SK-N-SH treated with all-trans-retinoic acid at 6 μM for 48 hours (cell line): ENCODE measurements at regions not wholly inside any gene's neighbourhood (a gene's known extent, or its start where the extent isn't known, plus 50 kb on each side); places are given as distances from the start of the nearest gene placed in this dataset.

ENCODE experiments used
- ATAC-seq: fragments of 200-7000 bp; cut with Tn5 transposase; 3 replicates; pipeline ENCODE4 v1.9.1; 2020; ENCODE audit warnings: mild to moderate bottlenecking, moderate library complexity
- ARNTL ChIP-seq: fragments of 450-650 bp; formaldehyde crosslinking; IDR thresholded peaks from 2 replicates; pipeline ENCODE4 v1.5.0; 2020; ENCODE audit warnings: low read depth, mild to moderate bottlenecking, moderate library complexity, borderline replicate concordance
- BACH2 ChIP-seq: fragments of 250-450 bp; sonication (Bioruptor Pico); IDR thresholded peaks from 2 replicates; pipeline ENCODE4 v1.9.0; 2021; ENCODE audit warnings: mild to moderate bottlenecking, borderline replicate concordance
- CSDC2 ChIP-seq: fragments of 250-450 bp; sonication (Bioruptor Pico); IDR thresholded peaks from 2 replicates; pipeline ENCODE4 v1.5.0; 2020; ENCODE audit warnings: mild to moderate bottlenecking, moderate library complexity
- CSRNP3 ChIP-seq: fragments of 250-450 bp; sonication (Bioruptor Pico); IDR thresholded peaks from 2 replicates; pipeline ENCODE4 v1.5.1; 2021; ENCODE audit warnings: mild to moderate bottlenecking, moderate library complexity
- ESRRG ChIP-seq: fragments of 250-450 bp; sonication (Bioruptor Pico); IDR thresholded peaks from 2 replicates; pipeline ENCODE4 v1.6.1; 2021; ENCODE audit warnings: mild to moderate bottlenecking
- GLIS3 ChIP-seq: fragments of 250-450 bp; sonication (Bioruptor Pico); IDR thresholded peaks from 2 replicates; pipeline ENCODE4 v1.5.0; 2020; ENCODE audit warnings: mild to moderate bottlenecking, moderate library complexity
- ISL1 ChIP-seq: fragments of 250-450 bp; sonication (Bioruptor Pico); IDR thresholded peaks from 2 replicates; pipeline ENCODE4 v2.1.2; 2022; ENCODE audit warnings: mild to moderate bottlenecking, moderate library complexity
- OSR1 ChIP-seq: fragments of 250-450 bp; sonication (Bioruptor Pico); IDR thresholded peaks from 2 replicates; pipeline ENCODE4 v1.8.0; 2022; ENCODE audit warnings: moderate library complexity, mild to moderate bottlenecking, inconsistent platforms
- PATZ1 ChIP-seq: fragments of 250-450 bp; sonication (Bioruptor Pico); IDR thresholded peaks from 2 replicates; pipeline ENCODE4 v1.8.0; 2020; ENCODE audit warnings: mild to moderate bottlenecking, moderate library complexity, borderline replicate concordance
- POU6F1 ChIP-seq: fragments of 250-450 bp; sonication (Bioruptor Pico); IDR thresholded peaks from 2 replicates; pipeline ENCODE4 v1.8.0; 2021; ENCODE audit warnings: low read depth, mild to moderate bottlenecking, moderate library complexity, borderline replicate concordance
- PPARA ChIP-seq: fragments of 250-450 bp; sonication (Bioruptor Pico); IDR thresholded peaks from 2 replicates; pipeline ENCODE4 v1.5.0; 2020; ENCODE audit warnings: mild to moderate bottlenecking, borderline replicate concordance
- RARB ChIP-seq: fragments of 250-450 bp; sonication (Bioruptor Pico); IDR thresholded peaks from 2 replicates; pipeline ENCODE4 v1.8.0; 2021; ENCODE audit warnings: mild to moderate bottlenecking, moderate library complexity
- SNAI2 ChIP-seq: fragments of 250-450 bp; sonication (Bioruptor Pico); IDR thresholded peaks from 2 replicates; pipeline ENCODE4 v1.5.0; 2020; ENCODE audit warnings: mild to moderate bottlenecking, moderate library complexity
- TCF4 ChIP-seq: fragments of 250-450 bp; sonication (Bioruptor Pico); IDR thresholded peaks from 2 replicates; pipeline ENCODE4 v1.8.0; 2021; ENCODE audit warnings: mild to moderate bottlenecking, moderate library complexity, borderline replicate concordance
- TOX ChIP-seq: fragments of 250-450 bp; sonication (Bioruptor Pico); IDR thresholded peaks from 2 replicates; pipeline ENCODE4 v1.8.0; 2021; ENCODE audit warnings: mild to moderate bottlenecking, moderate library complexity, borderline replicate concordance
- TSHZ2 ChIP-seq: fragments of 250-450 bp; sonication (Bioruptor Pico); IDR thresholded peaks from 2 replicates; pipeline ENCODE4 v1.5.0; 2020; ENCODE audit warnings: mild to moderate bottlenecking, moderate library complexity
- ZC3H10 ChIP-seq: fragments of 250-450 bp; sonication (Bioruptor Pico); IDR thresholded peaks from 2 replicates; pipeline ENCODE4 v1.5.1; 2021; ENCODE audit warnings: mild to moderate bottlenecking, moderate library complexity
- ZFP3 ChIP-seq: fragments of 250-450 bp; sonication (Bioruptor Pico); IDR thresholded peaks from 2 replicates; pipeline ENCODE4 v1.5.0; 2020; ENCODE audit warnings: mild to moderate bottlenecking, moderate library complexity
- ZFP30 ChIP-seq: fragments of 450-650 bp; formaldehyde crosslinking; IDR thresholded peaks from 2 replicates; pipeline ENCODE4 v1.5.0; 2022; ENCODE audit warnings: mild to moderate bottlenecking, moderate library complexity
- ZNF565 ChIP-seq: fragments of 450-650 bp; formaldehyde crosslinking; conservative IDR thresholded peaks from 2 replicates; pipeline ENCODE4 v1.5.0; 2020; ENCODE audit warnings: low read depth, mild to moderate bottlenecking, moderate library complexity
- ZNF70 ChIP-seq: fragments of 450-650 bp; formaldehyde crosslinking; IDR thresholded peaks from 2 replicates; pipeline ENCODE4 v1.5.0; 2020; ENCODE audit warnings: mild to moderate bottlenecking, moderate library complexity
- ZNF8 ChIP-seq: fragments of 450-650 bp; formaldehyde crosslinking; IDR thresholded peaks from 2 replicates; pipeline ENCODE4 v1.5.0; 2020; ENCODE audit warnings: mild to moderate bottlenecking, moderate library complexity

GRCh38 chr12:127590868-127591267 lies 676.1 kb upstream of the TMEM132C start:
- no peak for ATAC-seq
- TF ChIP-seq CSRNP3 (CRISPR knock-in tag) (no peak), ZFP3 (CRISPR knock-in tag) (no peak), BACH2 (CRISPR knock-in tag) (no peak), ESRRG (CRISPR knock-in tag) (no peak)

- no peak for ATAC-seq
- TF ChIP-seq BACH2 (CRISPR knock-in tag) (no peak), ZNF70 (CRISPR knock-in tag) (no peak), CSDC2 (no peak), TCF4 (CRISPR knock-in tag) (no peak), PPARA (CRISPR knock-in tag) (no peak), ZFP3 (CRISPR knock-in tag) (no peak), ESRRG (CRISPR knock-in tag) (no peak), ZNF8 (CRISPR knock-in tag) (no peak), ARNTL (CRISPR knock-in tag) (no peak), ZC3H10 (CRISPR knock-in tag) (no peak), ZFP30 (CRISPR knock-in tag) (no peak), TSHZ2 (CRISPR knock-in tag) (no peak), ZNF565 (CRISPR knock-in tag) (no peak), ISL1 (CRISPR knock-in tag) (no peak), SNAI2 (no peak)
Observed at GRCh38 chr12:127592245-127592644, 674.7 kb upstream of the TMEM132C start.

- no peak for ATAC-seq
- TF ChIP-seq PATZ1 (CRISPR knock-in tag) (no peak), ESRRG (CRISPR knock-in tag) (no peak), BACH2 (CRISPR knock-in tag) (no peak), ZNF70 (CRISPR knock-in tag) (no peak), TCF4 (CRISPR knock-in tag) (no peak), CSDC2 (no peak), ARNTL (CRISPR knock-in tag) (no peak), ZNF8 (CRISPR knock-in tag) (no peak), POU6F1 (no peak), OSR1 (no peak), ISL1 (CRISPR knock-in tag) (no peak), TOX (CRISPR knock-in tag) (no peak), CSRNP3 (CRISPR knock-in tag) (no peak), ZNF565 (CRISPR knock-in tag) (no peak), GLIS3 (CRISPR knock-in tag) (no peak), RARB (CRISPR knock-in tag) (no peak), ZC3H10 (CRISPR knock-in tag) (no peak), ZFP30 (CRISPR knock-in tag) (no peak), ZFP3 (CRISPR knock-in tag) (no peak)
Observed at GRCh38 chr12:127594351-127594970, 672.5 kb upstream of the TMEM132C start.
